ENCODE measurements at regions not wholly inside any gene's neighbourhood (a gene's known extent, or its start where the extent isn't known, plus 50 kb on each side); places are given as distances from the start of the nearest gene placed in this dataset.
"Not testable (repeated sequence)": the region's sequence is repeated elsewhere in the genome, so short reads cannot be mapped to it uniquely, and the experiment has no call there.

GRCh38 chr9:65424437-65424984, 139.5 kb upstream of the FOXD4L5 start:
- TF ChIP-seq, protein P1, sequence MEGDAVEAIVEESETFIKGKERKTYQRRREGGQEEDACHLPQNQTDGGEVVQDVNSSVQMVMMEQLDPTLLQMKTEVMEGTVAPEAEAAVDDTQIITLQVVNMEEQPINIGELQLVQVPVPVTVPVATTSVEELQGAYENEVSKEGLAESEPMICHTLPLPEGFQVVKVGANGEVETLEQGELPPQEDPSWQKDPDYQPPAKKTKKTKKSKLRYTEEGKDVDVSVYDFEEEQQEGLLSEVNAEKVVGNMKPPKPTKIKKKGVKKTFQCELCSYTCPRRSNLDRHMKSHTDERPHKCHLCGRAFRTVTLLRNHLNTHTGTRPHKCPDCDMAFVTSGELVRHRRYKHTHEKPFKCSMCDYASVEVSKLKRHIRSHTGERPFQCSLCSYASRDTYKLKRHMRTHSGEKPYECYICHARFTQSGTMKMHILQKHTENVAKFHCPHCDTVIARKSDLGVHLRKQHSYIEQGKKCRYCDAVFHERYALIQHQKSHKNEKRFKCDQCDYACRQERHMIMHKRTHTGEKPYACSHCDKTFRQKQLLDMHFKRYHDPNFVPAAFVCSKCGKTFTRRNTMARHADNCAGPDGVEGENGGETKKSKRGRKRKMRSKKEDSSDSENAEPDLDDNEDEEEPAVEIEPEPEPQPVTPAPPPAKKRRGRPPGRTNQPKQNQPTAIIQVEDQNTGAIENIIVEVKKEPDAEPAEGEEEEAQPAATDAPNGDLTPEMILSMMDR (IDR thresholded peaks at IDR 0.05; ENCODE audit: low read depth, low read length, poor library complexity, severe bottlenecking) = not testable (repeated sequence)
- not testable (repeated sequence) for TF ChIP-seq EZH2phosphoT487 (IDR thresholded peaks at IDR 0.05; ENCODE audit: borderline replicate concordance, low read length)
